CD8-positive, alpha-beta memory T cell (primary cell): ENCODE measurements at regions not wholly inside any gene's neighbourhood (a gene's known extent, or its start where the extent isn't known, plus 50 kb on each side); places are given as distances from the start of the nearest gene placed in this dataset.

Source experiments
- CTCF ChIA-PET: fragments of 350-600 bp; sonication (Branson Sonifier 250); formaldehyde crosslinking; loops from one replicate; lab custom pipeline; 2021; ENCODE audit warnings: antibody characterized with exemption; lab: Charles Lee
- POLR2A ChIA-PET: fragments of 350-600 bp; sonication (Branson Sonifier 250); formaldehyde crosslinking; loops from one replicate; lab custom pipeline; 2021; ENCODE audit warnings: antibody characterized with exemption; lab: Charles Lee
- DNase-seq, 5 donors: peaks; one replicate each; pipeline versions ENCODE4 v3.0.0 to v3.0.0-alpha.2; 2020 to 2022; ENCODE audit warnings: mixed read lengths in 1 of 5
- H3K27ac ChIP-seq: one replicate; pipeline ENCODE4 v1.7.0; 2013; ENCODE audit warnings: low read depth, mild to moderate bottlenecking, low read length, moderate library complexity
- H3K27me3 ChIP-seq: 2 replicates; pipeline ENCODE4 v1.7.0; 2013; ENCODE audit warnings: low read length, mild to moderate bottlenecking; ENCODE audit not compliant: insufficient read depth, poor library complexity, severe bottlenecking
- H3K36me3 ChIP-seq: 2 replicates; pipeline ENCODE4 v1.7.0; 2013; ENCODE audit warnings: mild to moderate bottlenecking, low read length, moderate library complexity; ENCODE audit not compliant: insufficient read depth
- H3K4me1 ChIP-seq: 2 replicates; pipeline ENCODE4 v1.7.0; 2013; ENCODE audit warnings: mild to moderate bottlenecking, low read length, moderate library complexity; ENCODE audit not compliant: insufficient read depth
- H3K4me3 ChIP-seq: 2 replicates; pipeline ENCODE4 v1.7.0; 2013; ENCODE audit warnings: mild to moderate bottlenecking, low read length
- H3K9me3 ChIP-seq: 2 replicates; pipeline ENCODE4 v1.7.0; 2013; ENCODE audit warnings: mild to moderate bottlenecking, low read length
- H3K27ac Mint-ChIP-seq, 8 donors: one replicate each; pipeline ENCODE4 v1.8.0; 2020 to 2021; ENCODE audit warnings: mixed read lengths in 8 of 8, mild to moderate bottlenecking in 6 of 8, inconsistent platforms in 3 of 8, moderate library complexity in 3 of 8
- H3K27me3 Mint-ChIP-seq, 2 donors: one replicate each; pipeline ENCODE4 v1.8.0; 2020 to 2021; ENCODE audit warnings: mixed read lengths in 2 of 2, mild to moderate bottlenecking in 1 of 2, moderate library complexity in 1 of 2
- H3K36me3 Mint-ChIP-seq, 3 donors: one replicate each; pipeline ENCODE4 v1.8.0; 2020 to 2021; ENCODE audit warnings: mixed read lengths in 3 of 3, inconsistent platforms in 1 of 3, mild to moderate bottlenecking in 1 of 3
- H3K4me1 Mint-ChIP-seq, 3 donors: one replicate each; pipeline ENCODE4 v1.8.0; 2020 to 2021; ENCODE audit warnings: mixed read lengths in 3 of 3, inconsistent platforms in 1 of 3, mild to moderate bottlenecking in 1 of 3
- H3K4me3 Mint-ChIP-seq, 7 donors: one replicate each; pipeline ENCODE4 v1.8.0; 2020 to 2021; ENCODE audit warnings: mixed read lengths in 7 of 7, mild to moderate bottlenecking in 6 of 7, moderate library complexity in 4 of 7, inconsistent platforms in 2 of 7
- H3K9me3 Mint-ChIP-seq, 5 donors: one replicate each; pipeline ENCODE4 v1.8.0; 2020 to 2022; ENCODE audit warnings: mixed read lengths in 5 of 5, mild to moderate bottlenecking in 3 of 5, moderate library complexity in 2 of 5, inconsistent platforms in 1 of 5

- H3K36me3 Mint-ChIP-seq, result no peaks in the 10 kb centered on the region
- H3K9me3 Mint-ChIP-seq, result peaks cover 6 to 14% (median 11%) of the 10 kb centered on the region in 5 donors
- H3K4me1 Mint-ChIP-seq, result no peaks in the 10 kb centered on the region
- Histone ChIP-seq H3K4me3 (no peak overlapping the region), H3K4me1 (no peaks in the 10 kb centered on the region), H3K9me3 (peaks cover 3% of the 10 kb centered on the region), H3K27me3 (no peaks in the 10 kb centered on the region), H3K27ac (no peak overlapping the region), H3K36me3 (no peaks in the 10 kb centered on the region)
- H3K27me3 Mint-ChIP-seq, result peaks cover 5 to 10% of the 10 kb centered on the region in 2 donors
- POLR2A ChIA-PET, result no interaction called here
- DNase-seq, result no peak
- H3K27ac Mint-ChIP-seq, result no peak overlapping the region
- H3K4me3 Mint-ChIP-seq, result no peak overlapping the region
- CTCF ChIA-PET, result no interaction called here
These were observed 58.2 kb downstream of the MEX3B start for GRCh38 chr15:81987628-81988027.

- no peaks in the 10 kb centered on the region for H3K9me3 ChIP-seq
- POLR2A ChIA-PET, result no interaction called here
- Mint-ChIP-seq H3K36me3 (no peaks in the 10 kb centered on the region), H3K9me3 (peaks cover 0 to 6% (median under 1%) of the 10 kb centered on the region in 5 donors), H3K4me3 (no peak overlapping the region), H3K4me1 (no peaks in the 10 kb centered on the region), H3K27ac (no peak overlapping the region), H3K27me3 (peaks cover 0 to 12% of the 10 kb centered on the region in 2 donors)
- no peaks in the 10 kb centered on the region for H3K27me3 ChIP-seq
- no peak for DNase-seq
- no peaks in the 10 kb centered on the region for H3K36me3 ChIP-seq
- no peak overlapping the region for H3K27ac ChIP-seq
- CTCF ChIA-PET, result no interaction called here
- H3K4me3 ChIP-seq, result no peak overlapping the region
- no peaks in the 10 kb centered on the region for H3K4me1 ChIP-seq
These were observed 62.3 kb downstream of the MEX3B start for GRCh38 chr15:81983497-81983896.

- no peak for DNase-seq
- ChIA-PET POLR2A (no interaction called here), CTCF (no interaction called here)
- no peaks in the 10 kb centered on the region for H3K9me3 ChIP-seq
- peaks cover 0 to 8% of the 10 kb centered on the region in 2 donors for H3K27me3 Mint-ChIP-seq
- no peak overlapping the region for H3K4me3 ChIP-seq
- no peaks in the 10 kb centered on the region for H3K4me1 ChIP-seq
- H3K27ac Mint-ChIP-seq, result no peak overlapping the region
- H3K4me1 Mint-ChIP-seq, result no peaks in the 10 kb centered on the region
- no peak overlapping the region for H3K4me3 Mint-ChIP-seq
- H3K27me3 ChIP-seq, result no peaks in the 10 kb centered on the region
- H3K36me3 Mint-ChIP-seq, result no peaks in the 10 kb centered on the region
- no peaks in the 10 kb centered on the region for H3K36me3 ChIP-seq
- peaks cover 5 to 9% (median 7%) of the 10 kb centered on the region in 5 donors for H3K9me3 Mint-ChIP-seq
- no peak overlapping the region for H3K27ac ChIP-seq
These were observed 63.0 kb downstream of the MEX3B start for GRCh38 chr15:81982808-81983207.

GRCh38 chr15:81981908-81982307 lies 63.9 kb downstream of the MEX3B start:
- Mint-ChIP-seq H3K27me3 (peaks cover 0 to 4% of the 10 kb centered on the region in 2 donors), H3K27ac (no peak overlapping the region), H3K36me3 (no peaks in the 10 kb centered on the region), H3K9me3 (peaks cover 8 to 14% (median 13%) of the 10 kb centered on the region in 5 donors), H3K4me3 (no peak overlapping the region), H3K4me1 (no peaks in the 10 kb centered on the region)
- no peak overlapping the region for H3K27ac ChIP-seq
- no peaks in the 10 kb centered on the region for H3K27me3 ChIP-seq
- H3K4me1 ChIP-seq, result no peaks in the 10 kb centered on the region
- no peak overlapping the region for H3K4me3 ChIP-seq
- DNase-seq, result no peak
- no peaks in the 10 kb centered on the region for H3K36me3 ChIP-seq
- CTCF ChIA-PET, result no interaction called here
- no peaks in the 10 kb centered on the region for H3K9me3 ChIP-seq
- POLR2A ChIA-PET, result no interaction called here

GRCh38 chr15:81977464-81977863 lies 68.4 kb downstream of the MEX3B start:
- DNase-seq, result no peak
- H3K4me1 Mint-ChIP-seq, result no peaks in the 10 kb centered on the region
- no peak overlapping the region for H3K27ac Mint-ChIP-seq
- no peaks in the 10 kb centered on the region for H3K27me3 ChIP-seq
- CTCF ChIA-PET, result no interaction called here
- H3K9me3 ChIP-seq, result no peaks in the 10 kb centered on the region
- H3K4me3 Mint-ChIP-seq, result no peak overlapping the region
- peaks cover 13 to 26% (median 19%) of the 10 kb centered on the region in 5 donors for H3K9me3 Mint-ChIP-seq
- H3K27me3 Mint-ChIP-seq, result peaks cover 0 to 4% of the 10 kb centered on the region in 2 donors
- H3K4me3 ChIP-seq, result no peak overlapping the region
- no peaks in the 10 kb centered on the region for H3K4me1 ChIP-seq
- H3K36me3 Mint-ChIP-seq, result no peaks in the 10 kb centered on the region
- H3K27ac ChIP-seq, result no peak overlapping the region
- no peaks in the 10 kb centered on the region for H3K36me3 ChIP-seq
- POLR2A ChIA-PET, result no interaction called here

- ChIA-PET CTCF (no interaction called here), POLR2A (no interaction called here)
- Mint-ChIP-seq H3K4me1 (no peaks in the 10 kb centered on the region), H3K9me3 (peaks cover 2 to 6% (median 5%) of the 10 kb centered on the region in 5 donors), H3K27me3 (peaks cover 0 to 7% of the 10 kb centered on the region in 2 donors), H3K36me3 (peaks cover 0 to 2% (median 0%) of the 10 kb centered on the region in 3 donors), H3K27ac (no peak overlapping the region), H3K4me3 (no peak overlapping the region)
- Histone ChIP-seq H3K9me3 (no peaks in the 10 kb centered on the region), H3K4me3 (no peak overlapping the region), H3K27me3 (no peaks in the 10 kb centered on the region), H3K4me1 (no peaks in the 10 kb centered on the region), H3K27ac (no peak overlapping the region), H3K36me3 (no peaks in the 10 kb centered on the region)
- DNase-seq, result no peak
These were observed 77.1 kb downstream of the MEX3B start for GRCh38 chr15:81968691-81969090.

GRCh38 chr15:81966631-81967030 lies 79.2 kb downstream of the MEX3B start:
- Histone ChIP-seq H3K9me3 (no peaks in the 10 kb centered on the region), H3K36me3 (no peaks in the 10 kb centered on the region), H3K27me3 (no peaks in the 10 kb centered on the region), H3K4me3 (no peak overlapping the region), H3K4me1 (no peaks in the 10 kb centered on the region), H3K27ac (no peak overlapping the region)
- Mint-ChIP-seq H3K9me3 (peaks cover 0 to 7% (median 0%) of the 10 kb centered on the region in 5 donors), H3K36me3 (peaks cover 0 to 2% (median 0%) of the 10 kb centered on the region in 3 donors), H3K27me3 (peaks cover 6 to 13% of the 10 kb centered on the region in 2 donors), H3K4me1 (no peaks in the 10 kb centered on the region), H3K27ac (no peak overlapping the region), H3K4me3 (no peak overlapping the region)
- POLR2A ChIA-PET, result no interaction called here
- DNase-seq, result no peak
- CTCF ChIA-PET, result no interaction called here

- H3K4me1 Mint-ChIP-seq, result no peaks in the 10 kb centered on the region
- Histone ChIP-seq H3K36me3 (no peaks in the 10 kb centered on the region), H3K9me3 (no peaks in the 10 kb centered on the region), H3K27ac (no peak overlapping the region), H3K27me3 (no peaks in the 10 kb centered on the region), H3K4me1 (no peaks in the 10 kb centered on the region), H3K4me3 (no peak overlapping the region)
- H3K4me3 Mint-ChIP-seq, result no peak overlapping the region
- ChIA-PET CTCF (no interaction called here), POLR2A (no interaction called here)
- H3K27ac Mint-ChIP-seq, result no peak overlapping the region
- DNase-seq, result no peak
- H3K27me3 Mint-ChIP-seq, result peaks cover 6 to 9% of the 10 kb centered on the region in 2 donors
- H3K9me3 Mint-ChIP-seq, result peaks cover 0 to 4% (median 0%) of the 10 kb centered on the region in 5 donors
- H3K36me3 Mint-ChIP-seq, result peaks cover 0 to 2% (median 0%) of the 10 kb centered on the region in 3 donors
These were observed 83.3 kb downstream of the MEX3B start for GRCh38 chr15:81962482-81962881.

- Histone ChIP-seq H3K27me3 (no peaks in the 10 kb centered on the region), H3K4me1 (no peaks in the 10 kb centered on the region), H3K36me3 (no peaks in the 10 kb centered on the region), H3K4me3 (no peak overlapping the region), H3K27ac (no peak overlapping the region), H3K9me3 (no peaks in the 10 kb centered on the region)
- peaks cover 0 to 4% (median 0%) of the 10 kb centered on the region in 5 donors for H3K9me3 Mint-ChIP-seq
- H3K4me1 Mint-ChIP-seq, result no peaks in the 10 kb centered on the region
- H3K36me3 Mint-ChIP-seq, result no peaks in the 10 kb centered on the region
- peaks cover 6% of the 10 kb centered on the region in 2 donors for H3K27me3 Mint-ChIP-seq
- no peak overlapping the region for H3K4me3 Mint-ChIP-seq
- no peak for DNase-seq
- H3K27ac Mint-ChIP-seq, result no peak overlapping the region
- ChIA-PET CTCF (no interaction called here), POLR2A (no interaction called here)
These were observed 86.6 kb downstream of the MEX3B start for GRCh38 chr15:81959196-81959595.
